GM18868 (cell line): ENCODE measurements at regions not wholly inside any gene's neighbourhood (a gene's known extent, or its start where the extent isn't known, plus 50 kb on each side); places are given as distances from the start of the nearest gene placed in this dataset.

ENCODE experiments used
- ATAC-seq: cut with Tn5 transposase; IDR thresholded peaks from one replicate; pipeline ENCODE4 v1.9.1; 2021; ENCODE audit warnings: mild to moderate bottlenecking, moderate library complexity; ENCODE audit not compliant: unreplicated experiment

- ATAC-seq: no peak
Measured at GRCh38 chr3:79848876-79849275, 81.1 kb upstream of the ROBO1 start.

DNA sequence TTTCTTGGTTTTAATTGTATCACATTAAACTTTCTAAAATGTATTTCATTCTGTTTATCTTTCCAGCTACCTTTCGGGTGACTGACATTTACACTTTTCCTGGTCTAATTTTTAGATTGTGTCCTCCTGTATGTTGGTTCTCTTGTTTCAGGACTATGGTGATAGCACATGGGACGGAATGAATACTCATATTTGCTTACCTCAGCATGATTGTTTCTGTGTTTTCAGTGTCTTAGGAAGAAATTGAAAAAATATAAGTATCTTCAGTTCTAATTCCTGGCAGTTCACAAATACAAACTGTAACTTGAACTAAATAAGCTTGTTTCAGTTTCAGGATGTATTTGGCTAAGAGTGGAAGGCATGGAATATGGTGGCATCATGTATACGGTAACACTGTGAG, 80.1 kb upstream of the ROBO1 start:
- no peak for ATAC-seq

DNA sequence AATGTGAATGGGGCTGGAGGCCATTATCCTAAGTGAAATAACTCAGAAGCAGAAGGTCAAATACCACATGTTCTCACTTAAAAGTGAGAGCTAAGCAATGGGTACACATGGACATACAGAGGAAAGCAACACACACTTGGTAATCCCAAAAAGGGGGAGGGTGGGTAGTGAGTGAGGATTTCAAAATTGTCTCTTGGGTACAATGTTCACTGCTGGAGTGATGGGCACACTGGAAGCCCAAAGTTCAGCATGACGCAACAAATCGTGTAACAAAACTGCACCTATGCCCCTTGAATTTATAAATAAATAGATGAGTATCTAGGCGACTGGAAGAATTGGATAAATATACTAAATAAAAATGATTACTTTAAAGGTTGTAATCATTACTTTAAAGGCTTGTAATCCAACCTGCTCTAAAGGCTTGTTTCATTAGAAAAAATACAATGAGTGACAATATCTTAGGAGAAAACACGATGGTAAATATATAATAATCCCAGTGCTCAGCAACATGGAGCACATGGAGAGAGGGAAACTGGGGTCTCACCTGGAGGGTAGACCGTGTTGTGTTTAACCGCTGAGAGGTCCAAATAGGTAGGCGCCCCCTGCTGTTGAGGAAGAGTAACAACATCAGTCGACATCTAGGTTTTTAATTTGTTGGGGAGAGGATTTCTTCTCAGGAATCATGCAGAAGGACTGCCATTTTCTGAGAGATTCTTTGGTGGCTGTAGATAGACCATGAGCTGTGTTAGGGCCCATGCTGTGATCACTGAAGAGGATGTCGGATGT, 78.5 kb upstream of the ROBO1 start:
- ATAC-seq: peak; percentile 55

DNA sequence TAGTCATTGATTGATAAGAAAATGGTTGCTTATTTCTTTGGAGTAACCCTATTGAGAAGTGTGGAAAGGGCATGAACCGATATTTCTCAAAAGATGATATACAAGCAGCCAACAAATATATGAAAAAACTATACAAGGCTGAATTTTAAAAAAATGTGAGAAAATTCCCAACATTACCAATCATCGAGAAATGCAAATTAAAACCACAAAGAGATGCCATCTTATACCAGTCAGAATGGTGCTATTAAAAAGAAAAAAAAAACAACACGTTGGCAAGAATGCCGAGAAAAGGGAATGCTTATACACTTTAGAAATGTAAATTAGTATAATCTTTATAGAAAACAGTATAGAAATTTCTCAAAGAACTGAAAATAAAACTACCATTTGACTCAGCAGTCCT, 77.7 kb upstream of the ROBO1 start:
- no peak for ATAC-seq

DNA sequence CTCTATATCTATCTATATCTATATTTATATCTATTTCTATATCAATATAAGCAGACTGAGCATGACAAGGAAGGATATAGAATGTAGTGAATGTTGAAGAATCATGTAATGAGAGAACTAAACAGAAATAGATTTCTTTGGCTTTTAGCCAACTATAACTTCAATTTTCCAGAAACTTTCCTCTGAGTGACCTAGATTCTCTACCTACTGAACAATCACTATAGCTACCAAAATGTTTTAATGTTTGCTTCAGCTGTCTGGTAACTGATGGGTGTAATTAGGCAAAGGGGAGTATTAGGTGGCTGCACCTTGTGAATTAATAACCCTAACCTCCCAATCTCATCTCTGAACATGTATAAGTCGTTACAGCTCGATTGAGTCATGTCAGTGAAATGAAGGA, 76.4 kb upstream of the ROBO1 start:
- ATAC-seq: no peak

DNA sequence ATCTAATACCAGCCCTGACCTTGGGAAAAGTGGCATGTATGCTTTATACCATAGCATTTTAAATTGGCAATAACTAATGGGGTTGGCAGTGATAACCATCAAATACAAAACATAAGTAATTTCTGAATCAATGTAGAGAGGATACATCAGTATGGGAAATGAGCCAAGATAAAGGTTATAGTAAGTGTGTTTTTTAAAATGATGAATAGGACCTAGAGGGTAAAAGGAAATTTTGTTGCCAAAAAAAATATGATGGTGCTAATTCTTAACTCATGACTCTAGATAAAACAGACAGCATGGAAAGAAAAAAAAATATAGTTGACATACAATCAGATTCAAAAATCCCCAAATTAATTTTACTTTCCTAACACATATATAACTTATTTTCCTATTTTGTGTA, 75.4 kb upstream of the ROBO1 start:
- no peak for ATAC-seq

DNA sequence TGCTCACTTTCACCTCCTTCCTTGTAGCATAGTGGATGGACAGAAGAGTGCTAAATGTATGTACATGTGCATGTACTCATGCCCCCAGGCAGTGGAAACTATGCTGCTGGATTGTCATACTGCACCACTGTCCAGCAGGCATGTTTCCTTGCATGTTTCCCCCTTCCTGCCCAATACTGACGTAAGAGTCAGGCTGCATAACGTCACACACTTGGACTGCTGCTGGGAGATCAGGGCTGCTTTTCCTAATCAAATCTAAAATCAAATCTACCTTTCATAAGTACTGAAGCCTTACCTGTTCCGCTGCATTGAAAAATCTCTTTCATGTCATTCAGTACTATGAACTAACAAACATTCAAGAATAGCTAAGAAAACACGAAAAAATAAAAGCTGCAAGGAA, 67.9 kb upstream of the ROBO1 start:
- no peak for ATAC-seq

GRCh38 chr3:79824166-79824565, 56.4 kb upstream of the ROBO1 start:
- no peak for ATAC-seq

DNA sequence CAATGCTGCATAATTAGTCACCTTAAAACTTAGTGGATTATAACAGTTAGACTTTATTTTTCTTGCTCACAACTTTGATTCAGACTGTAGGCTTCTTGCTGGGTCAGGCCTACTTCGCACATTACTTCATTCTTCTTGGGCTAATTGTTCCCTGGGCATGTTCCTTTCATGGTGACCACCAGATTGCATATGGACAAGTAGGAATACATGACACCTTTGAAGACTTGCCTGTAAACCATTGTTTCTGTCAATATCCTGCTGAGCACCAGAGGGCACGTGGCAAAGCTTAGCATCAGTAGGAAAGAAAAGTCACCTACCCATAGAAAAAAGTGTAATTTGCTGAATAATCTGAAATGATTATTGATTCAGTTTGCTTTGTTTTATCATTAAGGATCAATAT, 54.3 kb upstream of the ROBO1 start:
- no peak for ATAC-seq

GRCh38 chr3:79820089-79820488, 52.3 kb upstream of the ROBO1 start:
- ATAC-seq: peak; percentile 58

GRCh38 chr3:79818015-79818414, 50.2 kb upstream of the ROBO1 start:
- ATAC-seq: no peak
